ENCODE measurements at regions not wholly inside any gene's neighbourhood (a gene's known extent, or its start where the extent isn't known, plus 50 kb on each side); places are given as distances from the start of the nearest gene placed in this dataset.
A peak's percentile ranks its signal among the peaks of the same experiment; 100 is the strongest.

- H3K9me2 ChIP-seq (replicated peaks; ENCODE audit: insufficient read depth), result no peaks in the 10 kb centered on the region
- no peaks in the 10 kb centered on the region for H4K20me1 ChIP-seq (ENCODE audit: insufficient read depth, poor library complexity, severe bottlenecking)
- 31% methylated on average over 6 of the region's 6 CpGs for WGBS (ENCODE audit: low lambda C conversion rate, missing lambda C conversion rate)
- DNase-seq (ENCODE audit: low spot score), result peak; percentile 14
- peak overlapping the region; percentile 46 for H3K4me2 ChIP-seq
- TF ChIP-seq EZH2phosphoT487 (IDR thresholded peaks at IDR 0.05; ENCODE audit: low read depth, severe bottlenecking, unreplicated experiment), result no peak
- TF ChIP-seq, protein P1, sequence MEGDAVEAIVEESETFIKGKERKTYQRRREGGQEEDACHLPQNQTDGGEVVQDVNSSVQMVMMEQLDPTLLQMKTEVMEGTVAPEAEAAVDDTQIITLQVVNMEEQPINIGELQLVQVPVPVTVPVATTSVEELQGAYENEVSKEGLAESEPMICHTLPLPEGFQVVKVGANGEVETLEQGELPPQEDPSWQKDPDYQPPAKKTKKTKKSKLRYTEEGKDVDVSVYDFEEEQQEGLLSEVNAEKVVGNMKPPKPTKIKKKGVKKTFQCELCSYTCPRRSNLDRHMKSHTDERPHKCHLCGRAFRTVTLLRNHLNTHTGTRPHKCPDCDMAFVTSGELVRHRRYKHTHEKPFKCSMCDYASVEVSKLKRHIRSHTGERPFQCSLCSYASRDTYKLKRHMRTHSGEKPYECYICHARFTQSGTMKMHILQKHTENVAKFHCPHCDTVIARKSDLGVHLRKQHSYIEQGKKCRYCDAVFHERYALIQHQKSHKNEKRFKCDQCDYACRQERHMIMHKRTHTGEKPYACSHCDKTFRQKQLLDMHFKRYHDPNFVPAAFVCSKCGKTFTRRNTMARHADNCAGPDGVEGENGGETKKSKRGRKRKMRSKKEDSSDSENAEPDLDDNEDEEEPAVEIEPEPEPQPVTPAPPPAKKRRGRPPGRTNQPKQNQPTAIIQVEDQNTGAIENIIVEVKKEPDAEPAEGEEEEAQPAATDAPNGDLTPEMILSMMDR (IDR thresholded peaks at IDR 0.05; ENCODE audit: poor library complexity), result no peak
- no peak for TF ChIP-seq EZH2 (IDR thresholded peaks at IDR 0.05; ENCODE audit: borderline replicate concordance)
- H3K4me3 ChIP-seq, result no peak overlapping the region
- peak overlapping the region; percentile 61 for H3K27ac ChIP-seq
- no peak overlapping the region for H2AFZ ChIP-seq
- H3K79me2 ChIP-seq, result no peaks in the 10 kb centered on the region
- H3K4me1 ChIP-seq (ENCODE audit: insufficient read depth), result peaks cover 33% of the 10 kb centered on the region
- H3K9me3 ChIP-seq (ENCODE audit: low read depth), result no peaks in the 10 kb centered on the region
- no peaks in the 10 kb centered on the region for H3K36me3 ChIP-seq (replicated peaks; ENCODE audit: insufficient read depth, low read depth)
- no peaks in the 10 kb centered on the region for H3K27me3 ChIP-seq
Observed at GRCh38 chr5:158483281-158483860, 616.3 kb downstream of the EBF1 start.

DNA sequence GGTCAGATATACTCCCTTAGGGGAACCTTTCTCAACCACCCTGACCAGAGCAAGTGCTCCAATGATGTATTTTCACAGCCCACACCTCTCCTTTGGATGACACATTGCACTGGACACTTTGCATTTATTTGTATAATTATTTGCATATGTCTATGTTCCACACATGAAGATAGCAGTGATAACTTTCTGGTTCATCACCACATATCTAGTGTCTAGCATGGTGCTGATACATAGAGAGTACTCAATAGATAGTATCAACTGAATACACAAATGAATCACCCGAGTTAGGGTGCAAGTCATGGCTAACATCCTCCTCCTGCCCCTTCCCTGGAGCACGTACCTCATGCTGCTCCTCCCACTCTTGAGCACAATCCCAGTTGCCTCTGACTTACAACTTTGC lies 617.6 kb downstream of the EBF1 start:
- Histone ChIP-seq H3K4me2 (no peak overlapping the region), H3K27me3 (no peaks in the 10 kb centered on the region), H3K36me3 (replicated peaks; ENCODE audit: insufficient read depth, low read depth) (no peaks in the 10 kb centered on the region), H3K9me3 (ENCODE audit: low read depth) (no peaks in the 10 kb centered on the region), H3K4me3 (no peak overlapping the region), H3K4me1 (ENCODE audit: insufficient read depth) (peaks cover 33% of the 10 kb centered on the region), H4K20me1 (ENCODE audit: insufficient read depth, poor library complexity, severe bottlenecking) (no peaks in the 10 kb centered on the region), H2AFZ (no peak overlapping the region), H3K79me2 (no peaks in the 10 kb centered on the region), H3K27ac (peak overlapping the region; percentile 61), H3K9me2 (replicated peaks; ENCODE audit: insufficient read depth) (no peaks in the 10 kb centered on the region)
- TF ChIP-seq EZH2 (IDR thresholded peaks at IDR 0.05; ENCODE audit: borderline replicate concordance) (no peak), EZH2phosphoT487 (IDR thresholded peaks at IDR 0.05; ENCODE audit: low read depth, severe bottlenecking, unreplicated experiment) (no peak)
- TF ChIP-seq, protein P1 (IDR thresholded peaks at IDR 0.05; ENCODE audit: poor library complexity), result no peak
- DNase-seq (ENCODE audit: low spot score), result no peak
- WGBS (ENCODE audit: low lambda C conversion rate, missing lambda C conversion rate), result 75% methylated on average over 2 of the region's 2 CpGs

GRCh38 chr5:158478139-158478538 lies 619.2 kb upstream of the CLINT1 start:
- no peaks in the 10 kb centered on the region for H3K27me3 ChIP-seq
- no peak overlapping the region for H3K4me2 ChIP-seq
- WGBS (ENCODE audit: low lambda C conversion rate, missing lambda C conversion rate), result 89% methylated on average over 6 of the region's 6 CpGs
- no peaks in the 10 kb centered on the region for H3K9me3 ChIP-seq (ENCODE audit: low read depth)
- H2AFZ ChIP-seq, result no peak overlapping the region
- no peaks in the 10 kb centered on the region for H4K20me1 ChIP-seq (ENCODE audit: insufficient read depth, poor library complexity, severe bottlenecking)
- H3K36me3 ChIP-seq (replicated peaks; ENCODE audit: insufficient read depth, low read depth), result no peaks in the 10 kb centered on the region
- no peak for DNase-seq (ENCODE audit: low spot score)
- H3K9me2 ChIP-seq (replicated peaks; ENCODE audit: insufficient read depth), result no peaks in the 10 kb centered on the region
- TF ChIP-seq EZH2phosphoT487 (IDR thresholded peaks at IDR 0.05; ENCODE audit: low read depth, severe bottlenecking, unreplicated experiment), result no peak
- no peak for TF ChIP-seq EZH2 (IDR thresholded peaks at IDR 0.05; ENCODE audit: borderline replicate concordance)
- TF ChIP-seq, protein P1 (IDR thresholded peaks at IDR 0.05; ENCODE audit: poor library complexity), result no peak
- no peaks in the 10 kb centered on the region for H3K79me2 ChIP-seq
- peaks cover 12% of the 10 kb centered on the region for H3K4me1 ChIP-seq (ENCODE audit: insufficient read depth)
- no peak overlapping the region for H3K4me3 ChIP-seq
- no peak overlapping the region for H3K27ac ChIP-seq
